Keratinocyte (primary cell): ENCODE measurements at regions not wholly inside any gene's neighbourhood (a gene's known extent, or its start where the extent isn't known, plus 50 kb on each side); places are given as distances from the start of the nearest gene placed in this dataset.

ENCODE experiments used
- DNase-seq: peaks from one replicate; pipeline ENCODE4 v3.0.0-alpha.2; 2011; ENCODE audit warnings: low read depth, missing footprints, low spot score
- FAIRE-seq: peaks from 2 replicates; lab custom pipeline; 2011; peaks lifted over from hg19 to GRCh38; lab: Jason Lieb, UNC
- H2AFZ ChIP-seq: 2 replicates; pipeline ENCODE4 v1.6.0; 2012; ENCODE audit warnings: low read length, control low read depth, inconsistent platforms; ENCODE audit not compliant: control insufficient read depth
- H3K27ac ChIP-seq: 2 replicates; pipeline ENCODE4 v1.5.1; 2011; ENCODE audit warnings: low read length; ENCODE audit not compliant: control insufficient read depth, insufficient read depth
- H3K27me3 ChIP-seq: 3 replicates; pipeline ENCODE4 v1.6.0; 2011; ENCODE audit warnings: low read length; ENCODE audit not compliant: control insufficient read depth, insufficient read depth; ENCODE audit errors: extremely low read depth
- H3K36me3 ChIP-seq, 2 experiments: 2 replicates in 1 of 2; 3 replicates in 1 of 2; pipeline ENCODE4 v1.5.1; 2011; ENCODE audit warnings: low read length in 2 of 2, mild to moderate bottlenecking in 1 of 2; ENCODE audit not compliant: control insufficient read depth in 2 of 2, insufficient read depth in 2 of 2; ENCODE audit errors: extremely low read depth in 1 of 2
- H3K4me1 ChIP-seq: 3 replicates; pipeline ENCODE4 v1.5.1; 2011; ENCODE audit warnings: low read length; ENCODE audit not compliant: control insufficient read depth, insufficient read depth; ENCODE audit errors: extremely low read depth
- H3K4me2 ChIP-seq: 3 replicates; pipeline ENCODE4 v1.6.0; 2011; ENCODE audit warnings: low read depth, low read length; ENCODE audit not compliant: control insufficient read depth, insufficient read depth; ENCODE audit errors: extremely low read depth
- H3K4me3 ChIP-seq, 3 experiments: fragments of 200-600 bp in 1 of 3; sonication (generic) in 1 of 3; 2 replicates in 2 of 3; 3 replicates in 1 of 3; pipeline ENCODE4 v1.5.1; 2011 to 2016; ENCODE audit warnings: low read length in 3 of 3, mild to moderate bottlenecking in 3 of 3, control low read depth in 2 of 3, inconsistent platforms in 1 of 3, low read depth in 1 of 3, mixed read lengths in 1 of 3, mixed run types in 1 of 3, moderate library complexity in 1 of 3; ENCODE audit not compliant: control insufficient read depth in 2 of 3, insufficient read depth in 2 of 3; ENCODE audit errors: extremely low read depth in 1 of 3
- H3K79me2 ChIP-seq: 2 replicates; pipeline ENCODE4 v1.6.0; 2012; ENCODE audit warnings: low read length; ENCODE audit not compliant: control insufficient read depth, insufficient read depth
- H3K9ac ChIP-seq: 3 replicates; pipeline ENCODE4 v1.6.0; 2011; ENCODE audit warnings: low read length; ENCODE audit not compliant: control insufficient read depth, insufficient read depth; ENCODE audit errors: extremely low read depth
- H3K9me1 ChIP-seq: 3 replicates; pipeline ENCODE4 v1.6.0; 2011; ENCODE audit warnings: low read length; ENCODE audit not compliant: control insufficient read depth, insufficient read depth; ENCODE audit errors: extremely low read depth
- H3K9me3 ChIP-seq: 2 replicates; pipeline ENCODE4 v1.5.1; 2012; ENCODE audit warnings: low read depth, low read length; ENCODE audit not compliant: control insufficient read depth
- H4K20me1 ChIP-seq: 3 replicates; pipeline ENCODE4 v1.6.0; 2011; ENCODE audit warnings: low read length; ENCODE audit not compliant: control insufficient read depth, insufficient read depth; ENCODE audit errors: extremely low read depth
- EZH2 ChIP-seq: IDR thresholded peaks from one replicate; pipeline ENCODE4 v1.6.1; 2012; ENCODE audit warnings: inconsistent platforms, mild to moderate bottlenecking, low read length, moderate library complexity
- dilution Hi-C: fragments of 300-500 bp; cut with MboI; formaldehyde crosslinking; loops from one replicate; pipeline ENCODE4 v1.7.0; 2020; ENCODE audit warnings: low sequenced_read_pairs; ENCODE audit not compliant: extremely low pct_ligation_motif_present
- TF ChIP-seq, protein P1 (sequence below), 3 experiments: IDR thresholded peaks in 1 of 3; conservative IDR thresholded peaks in 1 of 3; optimal IDR thresholded peaks in 1 of 3; 2 replicates in 2 of 3; 3 replicates in 1 of 3; pipeline versions ENCODE3 to v1.5.1; 2011; ENCODE audit warnings: low read length in 3 of 3, mild to moderate bottlenecking in 3 of 3, moderate library complexity in 2 of 3, control low read depth in 1 of 3, inconsistent platforms in 1 of 3; ENCODE audit not compliant: insufficient read depth in 2 of 3; ENCODE audit errors: extremely low read depth in 1 of 3

DNA sequence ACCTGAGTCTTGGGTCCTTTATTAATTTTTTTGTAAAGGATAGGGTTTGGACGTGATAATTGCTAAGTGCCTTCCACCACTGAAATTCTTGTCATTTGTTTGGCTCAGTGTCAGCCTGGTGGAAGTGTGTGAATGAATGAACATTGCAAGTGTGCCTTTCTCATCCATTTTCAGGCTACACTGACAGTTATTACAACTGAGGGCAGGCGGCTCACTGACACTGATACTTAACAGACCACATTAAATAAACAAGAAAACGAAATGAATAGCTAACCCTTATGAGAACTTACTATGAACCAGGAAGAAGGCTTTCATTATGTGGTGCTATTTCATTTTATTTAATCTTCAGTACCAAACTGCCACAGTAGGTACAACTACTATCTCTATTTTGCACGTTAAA is 188.8 kb upstream of the CRBN start:
- no peaks in the 10 kb centered on the region for H3K4me1 ChIP-seq
- no peaks in the 10 kb centered on the region for H3K36me3 ChIP-seq
- no peaks in the 10 kb centered on the region for H3K27me3 ChIP-seq
- no peak overlapping the region for H3K4me2 ChIP-seq
- TF ChIP-seq, protein P1, sequence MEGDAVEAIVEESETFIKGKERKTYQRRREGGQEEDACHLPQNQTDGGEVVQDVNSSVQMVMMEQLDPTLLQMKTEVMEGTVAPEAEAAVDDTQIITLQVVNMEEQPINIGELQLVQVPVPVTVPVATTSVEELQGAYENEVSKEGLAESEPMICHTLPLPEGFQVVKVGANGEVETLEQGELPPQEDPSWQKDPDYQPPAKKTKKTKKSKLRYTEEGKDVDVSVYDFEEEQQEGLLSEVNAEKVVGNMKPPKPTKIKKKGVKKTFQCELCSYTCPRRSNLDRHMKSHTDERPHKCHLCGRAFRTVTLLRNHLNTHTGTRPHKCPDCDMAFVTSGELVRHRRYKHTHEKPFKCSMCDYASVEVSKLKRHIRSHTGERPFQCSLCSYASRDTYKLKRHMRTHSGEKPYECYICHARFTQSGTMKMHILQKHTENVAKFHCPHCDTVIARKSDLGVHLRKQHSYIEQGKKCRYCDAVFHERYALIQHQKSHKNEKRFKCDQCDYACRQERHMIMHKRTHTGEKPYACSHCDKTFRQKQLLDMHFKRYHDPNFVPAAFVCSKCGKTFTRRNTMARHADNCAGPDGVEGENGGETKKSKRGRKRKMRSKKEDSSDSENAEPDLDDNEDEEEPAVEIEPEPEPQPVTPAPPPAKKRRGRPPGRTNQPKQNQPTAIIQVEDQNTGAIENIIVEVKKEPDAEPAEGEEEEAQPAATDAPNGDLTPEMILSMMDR (optimal IDR thresholded peaks at IDR 0.05 in 1 of 3, IDR thresholded peaks at IDR 0.05 in 1 of 3, conservative IDR thresholded peaks at IDR 0.05 in 1 of 3; ENCODE audit: extremely low read depth in 1 of 3, insufficient read depth in 2 of 3, low read length in 3 of 3) = no peak
- no peak for TF ChIP-seq EZH2
- H4K20me1 ChIP-seq = no peaks in the 10 kb centered on the region
- no peak overlapping the region for H2AFZ ChIP-seq
- no peaks in the 10 kb centered on the region for H3K79me2 ChIP-seq
- dilution Hi-C loops = no loop called here
- H3K9ac ChIP-seq = no peak overlapping the region
- H3K9me3 ChIP-seq = no peaks in the 10 kb centered on the region
- DNase-seq (no peak), FAIRE-seq (no peak)
- no peaks in the 10 kb centered on the region for H3K9me1 ChIP-seq
- no peak overlapping the region for H3K27ac ChIP-seq
- H3K4me3 ChIP-seq = no peak overlapping the region

DNA sequence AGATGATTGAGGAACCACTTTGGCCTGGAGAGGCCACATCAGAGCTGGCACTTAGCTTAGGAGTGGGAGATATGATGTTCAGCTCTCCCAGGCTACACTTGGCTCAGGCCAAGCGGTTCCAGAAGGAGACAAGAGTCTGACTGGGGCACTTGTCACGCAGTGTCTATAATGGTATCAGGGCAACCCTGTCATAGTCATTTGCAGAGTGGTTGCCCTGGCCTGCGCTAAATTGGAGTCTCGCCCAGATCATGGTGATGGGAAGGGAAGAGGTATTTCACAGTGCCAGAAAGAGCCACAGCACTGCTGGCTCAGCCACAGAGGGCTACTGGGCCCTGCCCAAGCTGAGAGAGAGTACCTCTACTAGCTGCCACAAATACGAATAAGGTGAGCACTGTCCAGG is 186.9 kb upstream of the CRBN start:
- Histone ChIP-seq H3K27me3 (no peaks in the 10 kb centered on the region), H3K4me1 (no peaks in the 10 kb centered on the region), H2AFZ (no peak overlapping the region), H3K4me3 (no peak overlapping the region), H3K4me2 (no peak overlapping the region), H3K9me3 (no peaks in the 10 kb centered on the region), H4K20me1 (no peaks in the 10 kb centered on the region), H3K79me2 (no peaks in the 10 kb centered on the region), H3K27ac (no peak overlapping the region), H3K9me1 (no peaks in the 10 kb centered on the region), H3K36me3 (no peaks in the 10 kb centered on the region), H3K9ac (no peak overlapping the region)
- dilution Hi-C loops = no loop called here
- DNase-seq (no peak), FAIRE-seq (no peak)
- TF ChIP-seq, protein P1 (optimal IDR thresholded peaks at IDR 0.05 in 1 of 3, IDR thresholded peaks at IDR 0.05 in 1 of 3, conservative IDR thresholded peaks at IDR 0.05 in 1 of 3; ENCODE audit: extremely low read depth in 1 of 3, insufficient read depth in 2 of 3, low read length in 3 of 3) = no peak
